Activated T-cell treated with anti-CD3 and anti-CD28 coated beads, Interleukin-2, amount 50 U/mL, for 72 hours (primary cell): ENCODE measurements at regions not wholly inside any gene's neighbourhood (a gene's known extent, or its start where the extent isn't known, plus 50 kb on each side); places are given as distances from the start of the nearest gene placed in this dataset.
A peak's percentile ranks its signal among the peaks of the same experiment; 100 is the strongest.

Experiments used
- ATAC-seq, 2 donors: fragments of 150-1000 bp; cut with Tn5 transposase; replicated peaks in 1 of 2; 2 replicates each; pipeline ENCODE4 v1.10.0; 2021; ENCODE audit warnings: moderate library complexity in 2 of 2, mild to moderate bottlenecking in 1 of 2
- DNase-seq, 2 donors: peaks; one replicate each; pipeline ENCODE4 v3.0.0; 2021 to 2022; ENCODE audit warnings: mixed read lengths in 1 of 2
- H3K27ac Mint-ChIP-seq: one replicate; pipeline ENCODE4 v1.8.0; 2022; ENCODE audit warnings: mild to moderate bottlenecking, moderate library complexity, mixed read lengths
- H3K27me3 Mint-ChIP-seq: one replicate; pipeline ENCODE4 v1.8.0; 2022; ENCODE audit warnings: low read depth, mixed read lengths
- H3K36me3 Mint-ChIP-seq, 2 donors: one replicate each; pipeline ENCODE4 v1.8.0; 2022; ENCODE audit warnings: mixed read lengths in 2 of 2, mild to moderate bottlenecking in 1 of 2; ENCODE audit not compliant: insufficient read depth in 2 of 2
- H3K4me1 Mint-ChIP-seq: one replicate; pipeline ENCODE4 v1.8.0; 2022; ENCODE audit warnings: low read depth, mixed read lengths
- H3K4me3 Mint-ChIP-seq, 2 donors: one replicate each; pipeline ENCODE4 v1.8.0; 2022; ENCODE audit warnings: mild to moderate bottlenecking in 2 of 2, mixed read lengths in 2 of 2, moderate library complexity in 2 of 2
- H3K9me3 Mint-ChIP-seq, 2 donors: one replicate each; pipeline ENCODE4 v1.8.0; 2022; ENCODE audit warnings: mixed read lengths in 2 of 2

DNA sequence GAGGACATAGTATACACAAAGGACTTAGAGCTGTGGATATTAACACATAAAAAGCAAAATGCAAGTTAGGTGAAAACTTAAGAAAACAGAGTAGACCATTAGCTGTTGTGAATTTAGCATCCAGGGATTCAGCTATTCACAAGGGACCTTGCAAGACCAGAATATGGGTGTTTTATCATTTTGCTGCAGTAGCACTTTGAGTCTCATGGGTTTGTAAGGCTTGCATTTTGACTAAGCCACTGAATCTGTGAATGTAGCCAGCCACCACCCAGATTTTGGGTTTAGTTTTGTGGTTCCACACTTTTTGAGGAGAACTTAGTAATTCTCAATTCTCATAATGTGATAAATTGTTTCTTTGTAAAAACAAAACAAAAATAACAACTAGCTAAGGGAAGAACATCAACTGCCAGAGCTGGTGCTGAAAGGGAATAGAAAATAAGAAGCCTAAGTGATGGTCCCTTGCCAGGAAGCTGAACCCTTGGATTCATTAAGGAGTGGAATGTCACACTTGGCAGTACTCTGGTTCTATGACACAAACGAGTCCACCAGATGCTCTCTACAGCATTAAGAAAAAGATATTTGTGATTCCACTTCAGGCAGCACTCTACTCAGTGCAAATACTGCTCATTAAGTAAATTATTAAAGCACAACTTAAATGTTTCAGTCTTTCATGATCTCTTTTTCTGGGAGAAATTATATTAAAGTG is 557.4 kb upstream of the ZNF462 start:
- Mint-ChIP-seq H3K36me3 (peaks cover 0 to 3% of the 10 kb centered on the region in 2 donors), H3K4me3 (no peak overlapping the region), H3K9me3 (peaks cover 3 to 14% of the 10 kb centered on the region in 2 donors), H3K27me3 (no peaks in the 10 kb centered on the region), H3K27ac (no peak overlapping the region), H3K4me1 (peaks cover 8% of the 10 kb centered on the region)
- DNase-seq (peak in 1 of 2 donors; percentile 4), ATAC-seq (peak; percentile 19 to 65)

DNA sequence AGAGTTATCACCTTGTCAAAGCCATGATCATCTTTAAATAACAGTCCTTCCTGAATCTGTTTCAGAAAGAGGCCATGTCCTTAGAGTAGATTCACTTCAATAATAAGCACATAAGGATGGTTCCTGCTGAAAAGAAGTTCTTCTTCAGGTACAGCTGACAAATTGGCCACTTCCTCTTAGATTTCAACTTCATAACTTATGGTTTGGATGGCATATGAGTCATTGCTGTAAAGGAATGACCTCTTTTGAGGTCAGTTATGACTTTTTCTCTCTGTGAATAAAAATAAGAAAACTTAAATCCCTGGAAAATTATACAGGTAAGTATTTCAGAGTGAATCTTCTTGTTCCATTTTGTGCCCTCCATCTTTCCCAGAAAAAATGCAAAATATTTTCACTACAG is 555.3 kb upstream of the ZNF462 start:
- no peak overlapping the region for H3K27ac Mint-ChIP-seq
- no peak for ATAC-seq

GRCh38 chr9:106309925-106310324 is 553.0 kb upstream of the ZNF462 start:
- no peak overlapping the region for H3K27ac Mint-ChIP-seq

More for the DNA sequence above, 555.3 kb upstream of the ZNF462 start:
- DNase-seq, result no peak
- Mint-ChIP-seq H3K27me3 (no peaks in the 10 kb centered on the region), H3K9me3 (peaks cover 6 to 8% of the 10 kb centered on the region in 2 donors), H3K4me3 (no peak overlapping the region), H3K36me3 (peaks cover 1 to 3% of the 10 kb centered on the region in 2 donors), H3K4me1 (peaks cover 8% of the 10 kb centered on the region)

GRCh38 chr9:106310782-106311181 is 552.2 kb upstream of the ZNF462 start:
- Mint-ChIP-seq H3K36me3 (peaks cover 1 to 3% of the 10 kb centered on the region in 2 donors), H3K4me1 (peaks cover 8% of the 10 kb centered on the region), H3K27ac (no peak overlapping the region), H3K27me3 (no peaks in the 10 kb centered on the region), H3K4me3 (no peak overlapping the region), H3K9me3 (peaks cover 8% of the 10 kb centered on the region in 2 donors)
- DNase-seq (no peak), ATAC-seq (no peak)

More at GRCh38 chr9:106309925-106310324, 553.0 kb upstream of the ZNF462 start:
- Mint-ChIP-seq H3K4me3 (no peak overlapping the region), H3K9me3 (peaks cover 8% of the 10 kb centered on the region in 2 donors), H3K4me1 (peaks cover 8% of the 10 kb centered on the region), H3K36me3 (peaks cover 1 to 3% of the 10 kb centered on the region in 2 donors), H3K27me3 (no peaks in the 10 kb centered on the region)
- DNase-seq (no peak), ATAC-seq (no peak)

GRCh38 chr9:106312906-106313305 is 550.1 kb upstream of the ZNF462 start:
- H3K4me3 Mint-ChIP-seq, result no peak overlapping the region
- no peaks in the 10 kb centered on the region for H3K4me1 Mint-ChIP-seq
- peaks cover 0 to 1% of the 10 kb centered on the region in 2 donors for H3K36me3 Mint-ChIP-seq
- DNase-seq (no peak), ATAC-seq (no peak)
- H3K27ac Mint-ChIP-seq, result no peak overlapping the region
- peaks cover 2 to 5% of the 10 kb centered on the region in 2 donors for H3K9me3 Mint-ChIP-seq
- no peaks in the 10 kb centered on the region for H3K27me3 Mint-ChIP-seq

GRCh38 chr9:106314476-106314875 is 548.5 kb upstream of the ZNF462 start:
- Mint-ChIP-seq H3K9me3 (peaks cover 0 to 5% of the 10 kb centered on the region in 2 donors), H3K4me3 (no peak overlapping the region), H3K36me3 (peaks cover 0 to 1% of the 10 kb centered on the region in 2 donors), H3K4me1 (no peaks in the 10 kb centered on the region), H3K27ac (no peak overlapping the region), H3K27me3 (no peaks in the 10 kb centered on the region)
- DNase-seq, result no peak
- ATAC-seq, result no peak

- ATAC-seq (no peak), DNase-seq (no peak)
- Mint-ChIP-seq H3K27ac (no peak overlapping the region), H3K27me3 (no peaks in the 10 kb centered on the region), H3K4me3 (no peak overlapping the region), H3K9me3 (no peaks in the 10 kb centered on the region), H3K4me1 (no peaks in the 10 kb centered on the region), H3K36me3 (no peaks in the 10 kb centered on the region)
Observed at GRCh38 chr9:106321394-106322180, 541.4 kb upstream of the ZNF462 start.

DNA sequence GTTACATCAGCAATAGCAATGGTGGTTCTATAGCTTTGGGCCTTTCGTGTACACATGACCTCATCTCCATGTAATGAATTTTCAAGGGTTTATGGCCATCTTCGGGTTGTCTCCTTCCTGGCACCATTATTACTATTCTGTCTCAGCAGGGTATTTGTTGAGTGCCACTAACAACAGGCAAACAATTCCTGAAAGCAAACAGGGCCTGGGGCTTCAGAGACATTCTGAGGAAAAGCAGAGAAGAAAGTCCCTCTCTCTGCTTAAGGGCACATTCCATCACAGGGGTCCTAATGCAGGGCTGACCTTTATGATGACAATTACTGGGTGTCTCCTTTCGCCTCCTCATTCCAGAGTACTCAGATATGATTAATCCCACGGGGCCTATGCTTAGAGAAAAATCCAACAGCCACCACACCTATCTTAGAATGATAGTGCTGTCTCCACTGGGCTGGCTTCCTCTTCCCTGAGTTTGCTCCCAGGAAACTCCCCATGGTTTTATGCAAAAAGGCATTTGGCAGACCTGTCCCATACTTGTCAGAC is 540.2 kb upstream of the ZNF462 start:
- peaks cover 0 to 2% of the 10 kb centered on the region in 2 donors for H3K9me3 Mint-ChIP-seq
- DNase-seq (no peak), ATAC-seq (no peak)
- no peak overlapping the region for H3K4me3 Mint-ChIP-seq
- H3K36me3 Mint-ChIP-seq, result no peaks in the 10 kb centered on the region
- no peak overlapping the region for H3K27ac Mint-ChIP-seq
- H3K4me1 Mint-ChIP-seq, result no peaks in the 10 kb centered on the region
- no peaks in the 10 kb centered on the region for H3K27me3 Mint-ChIP-seq

- ATAC-seq, result no peak
- H3K27ac Mint-ChIP-seq, result no peak overlapping the region
- no peak overlapping the region for H3K4me3 Mint-ChIP-seq
- H3K27me3 Mint-ChIP-seq, result no peaks in the 10 kb centered on the region
- no peaks in the 10 kb centered on the region for H3K4me1 Mint-ChIP-seq
- H3K9me3 Mint-ChIP-seq, result peaks cover 0 to 2% of the 10 kb centered on the region in 2 donors
- no peak for DNase-seq
- H3K36me3 Mint-ChIP-seq, result no peaks in the 10 kb centered on the region
Observed at GRCh38 chr9:106324053-106324585, 538.8 kb upstream of the ZNF462 start.

DNA sequence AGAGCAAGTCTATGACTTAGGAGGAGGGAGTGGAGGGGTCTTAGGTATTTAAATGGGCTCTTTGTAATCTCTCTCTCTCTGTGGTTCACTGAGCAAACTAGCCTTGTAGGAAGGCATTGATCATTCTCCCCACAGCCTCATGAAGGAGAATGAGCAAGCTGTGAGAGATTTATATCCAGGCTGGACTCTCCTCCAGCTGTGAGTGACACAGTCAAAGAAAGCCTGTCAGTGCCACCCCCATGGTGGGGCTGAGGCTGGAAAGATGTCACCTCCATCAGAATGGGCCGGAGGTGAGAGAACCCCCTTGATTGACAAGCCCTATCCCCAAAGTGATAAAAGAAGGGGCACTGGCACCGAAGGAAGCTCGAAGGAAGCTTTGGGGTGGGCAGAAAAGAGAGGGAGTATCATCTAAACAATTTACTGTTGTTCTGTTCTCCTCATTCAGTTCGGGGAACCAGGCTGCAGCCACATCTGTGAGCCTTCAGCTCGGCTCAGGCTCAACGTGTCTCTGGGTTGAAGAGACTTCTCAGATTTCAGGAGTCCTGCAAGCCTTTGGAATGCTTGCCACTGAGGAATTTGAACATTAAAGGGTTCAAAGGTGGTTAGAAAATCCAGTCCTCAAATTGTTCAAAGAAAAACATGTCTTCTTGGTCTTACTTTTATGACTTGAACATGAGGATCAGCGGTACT is 538.2 kb upstream of the ZNF462 start:
- H3K4me3 Mint-ChIP-seq, result no peak overlapping the region
- H3K36me3 Mint-ChIP-seq, result no peaks in the 10 kb centered on the region
- no peaks in the 10 kb centered on the region for H3K4me1 Mint-ChIP-seq

DNA sequence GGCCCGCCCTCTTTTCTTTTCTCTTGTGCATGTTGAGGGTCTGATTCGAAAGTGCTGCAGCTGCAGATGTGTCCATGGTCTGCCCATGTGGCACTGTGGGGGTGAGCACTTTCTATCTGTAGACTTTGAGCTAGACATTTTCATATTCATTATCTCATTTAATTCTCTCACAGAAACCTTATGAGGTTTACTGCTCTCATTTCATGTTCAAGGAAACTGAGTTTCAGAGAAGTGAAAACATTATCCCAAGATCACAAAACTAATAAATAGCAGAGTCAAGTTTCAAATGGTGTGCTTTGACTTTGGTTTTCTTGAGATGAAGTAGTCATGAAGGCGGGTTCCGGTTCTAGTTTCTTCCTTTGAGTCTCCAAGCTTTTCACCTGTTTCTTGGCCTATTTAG is 536.5 kb upstream of the ZNF462 start:
- Mint-ChIP-seq H3K27ac (no peak overlapping the region), H3K36me3 (no peaks in the 10 kb centered on the region), H3K9me3 (peaks cover 0 to 2% of the 10 kb centered on the region in 2 donors), H3K4me3 (no peak overlapping the region), H3K4me1 (no peaks in the 10 kb centered on the region), H3K27me3 (no peaks in the 10 kb centered on the region)
- DNase-seq, result no peak
- no peak for ATAC-seq

More for the DNA sequence above, 538.2 kb upstream of the ZNF462 start:
- Mint-ChIP-seq H3K27ac (no peak overlapping the region), H3K27me3 (no peaks in the 10 kb centered on the region), H3K9me3 (peaks cover 0 to 2% of the 10 kb centered on the region in 2 donors)
- DNase-seq (no peak), ATAC-seq (no peak)

DNA sequence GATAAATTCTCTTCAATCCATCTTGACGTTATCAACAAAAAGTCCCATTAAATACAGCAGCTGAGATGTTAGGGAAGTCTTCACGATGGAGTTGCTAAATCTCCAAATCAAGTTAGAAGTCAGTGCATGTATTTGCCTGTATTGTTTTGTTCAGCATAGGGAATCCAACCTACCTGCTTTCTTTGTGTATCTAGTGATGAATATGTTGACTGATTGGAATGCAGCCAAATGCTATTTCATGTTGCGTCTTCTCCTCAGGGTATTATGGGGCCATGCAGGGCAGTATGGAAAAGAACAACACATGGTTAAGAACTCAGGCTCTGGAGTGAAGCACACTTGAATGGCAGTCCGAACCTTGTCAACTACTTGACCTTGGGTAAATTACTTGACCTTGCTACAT is 529.5 kb upstream of the ZNF462 start:
- H3K27ac Mint-ChIP-seq, result no peak overlapping the region
- no peak overlapping the region for H3K4me3 Mint-ChIP-seq
- ATAC-seq, result no peak
- no peaks in the 10 kb centered on the region for H3K4me1 Mint-ChIP-seq
- H3K9me3 Mint-ChIP-seq, result peaks cover 3 to 7% of the 10 kb centered on the region in 2 donors
- H3K27me3 Mint-ChIP-seq, result no peaks in the 10 kb centered on the region
- no peaks in the 10 kb centered on the region for H3K36me3 Mint-ChIP-seq
- DNase-seq, result no peak
